Sigmoid colon (tissue), 6 donors: ENCODE measurements at regions not wholly inside any gene's neighbourhood (a gene's known extent, or its start where the extent isn't known, plus 50 kb on each side); places are given as distances from the start of the nearest gene placed in this dataset.

Experiments
- DNase-seq: peaks from one replicate; pipeline ENCODE4 v3.0.0-alpha.2; 2019
- H3K27ac ChIP-seq, 4 donors: fragments of 200-600 bp; sonication (generic); one replicate each; pipeline ENCODE4 v1.5.1; 2016 to 2019; ENCODE audit warnings: mild to moderate bottlenecking in 1 of 4
- H3K27me3 ChIP-seq, 3 donors: fragments of 200-600 bp; sonication (generic); one replicate each; pipeline ENCODE4 v1.5.1; 2019; ENCODE audit warnings: mild to moderate bottlenecking in 1 of 3
- H3K36me3 ChIP-seq, 4 donors: fragments of 200-600 bp; sonication (generic); one replicate each; pipeline ENCODE4 v1.5.1; 2016 to 2019
- H3K4me1 ChIP-seq, 4 donors: fragments of 200-600 bp; sonication (generic); one replicate each; pipeline ENCODE4 v1.5.1; 2017 to 2019
- H3K4me3 ChIP-seq, 4 donors: fragments of 200-600 bp; sonication (generic); one replicate each; pipeline ENCODE4 v1.5.1; 2017 to 2019; ENCODE audit warnings: mild to moderate bottlenecking in 2 of 4, moderate library complexity in 1 of 4
- H3K9me3 ChIP-seq, 4 donors: fragments of 200-600 bp in 3 of 4; sonication (generic) in 3 of 4; one replicate each; pipeline versions ENCODE4 v1.5.1 to v1.6.1; 2013 to 2019
- CTCF ChIP-seq, 4 experiments: fragments of 450-650 bp in 3 of 4; fragments of 200-600 bp in 1 of 4; IDR thresholded peaks; one replicate each; pipeline ENCODE4 v1.5.1; 2016 to 2019; ENCODE audit warnings: antibody characterized with exemption in 4 of 4, mild to moderate bottlenecking in 3 of 4, moderate library complexity in 2 of 4
- EP300 ChIP-seq, 4 donors: sonication (generic); formaldehyde crosslinking; IDR thresholded peaks; one replicate each; pipeline ENCODE4 v1.6.1; 2017; ENCODE audit warnings: antibody characterized with exemption in 4 of 4
- POLR2A ChIP-seq, 2 donors: fragments of 450-650 bp; IDR thresholded peaks; one replicate each; pipeline ENCODE4 v1.6.1; 2016; ENCODE audit warnings: antibody characterized with exemption in 2 of 2, mild to moderate bottlenecking in 2 of 2, moderate library complexity in 2 of 2
- POLR2AphosphoS5 ChIP-seq, 4 donors: sonication (generic); formaldehyde crosslinking; IDR thresholded peaks; one replicate each; pipeline ENCODE4 v1.6.1; 2017; ENCODE audit warnings: antibody characterized with exemption in 4 of 4
- WGBS, 2 donors: extraction: QIAGEN DNeasy Blood & Tissue Kit; methylation state at CpG; one replicate each; pipeline ENCODE4 v1.1.7; 2013; 5-methylcytosine and 5-hydroxymethylcytosine counted together
- intact Hi-C: fragments of 100-400 bp; cut with DNase I; formaldehyde crosslinking; loops from one replicate; pipeline ENCODE4 v1.15.1; 2023
- donor health status: healthy with polysubstance abuse.
- donor health status: healthy.

- H3K27me3 ChIP-seq = no peaks in the 10 kb centered on the region
- H3K27ac ChIP-seq = no peak overlapping the region
- intact Hi-C loops = no loop called here
- H3K9me3 ChIP-seq = no peaks in the 10 kb centered on the region
- 69 to 72% methylated on average over 3 of the region's 3 CpGs for WGBS, 2 donors
- no peak for TF ChIP-seq POLR2AphosphoS5 (IDR thresholded peaks at IDR 0.05)
- no peak for DNase-seq
- H3K36me3 ChIP-seq = no peaks in the 10 kb centered on the region
- no peak overlapping the region for H3K4me3 ChIP-seq
- H3K4me1 ChIP-seq = no peaks in the 10 kb centered on the region
These were observed 165.5 kb downstream of the DKK1 start for GRCh38 chr10:52479567-52479966.

GRCh38 chr10:52481986-52482555 is 168.0 kb downstream of the DKK1 start:
- TF ChIP-seq CTCF (IDR thresholded peaks at IDR 0.05) (no peak), POLR2A (IDR thresholded peaks at IDR 0.05) (no peak), POLR2AphosphoS5 (IDR thresholded peaks at IDR 0.05) (no peak), EP300 (IDR thresholded peaks at IDR 0.05) (no peak)
- H3K4me1 ChIP-seq = no peaks in the 10 kb centered on the region
- no peak for DNase-seq
- no peak overlapping the region for H3K4me3 ChIP-seq
- H3K36me3 ChIP-seq = no peaks in the 10 kb centered on the region
- WGBS, 2 donors = 89 to 90% methylated on average over 7 of the region's 7 CpGs
- intact Hi-C loops = no loop called here
- H3K9me3 ChIP-seq = no peaks in the 10 kb centered on the region
- H3K27ac ChIP-seq = no peak overlapping the region
- H3K27me3 ChIP-seq = no peaks in the 10 kb centered on the region

- 72 to 80% methylated on average over 3 of the region's 3 CpGs for WGBS, 2 donors
- no peaks in the 10 kb centered on the region for H3K36me3 ChIP-seq
- no peaks in the 10 kb centered on the region for H3K4me1 ChIP-seq
- no peak for TF ChIP-seq CTCF (IDR thresholded peaks at IDR 0.05)
- TF ChIP-seq EP300 (IDR thresholded peaks at IDR 0.05) = no peak
- no peak for TF ChIP-seq POLR2AphosphoS5 (IDR thresholded peaks at IDR 0.05)
- TF ChIP-seq POLR2A (IDR thresholded peaks at IDR 0.05) = no peak
- no peak overlapping the region for H3K27ac ChIP-seq
- no peaks in the 10 kb centered on the region for H3K27me3 ChIP-seq
- intact Hi-C loops = no loop called here
- no peak overlapping the region for H3K4me3 ChIP-seq
- DNase-seq = no peak
- H3K9me3 ChIP-seq = no peaks in the 10 kb centered on the region
These were observed 169.5 kb downstream of the DKK1 start for GRCh38 chr10:52483587-52483986.

GRCh38 chr10:52484206-52485065 is 170.4 kb downstream of the DKK1 start:
- Histone ChIP-seq H3K27me3 (no peaks in the 10 kb centered on the region), H3K4me3 (no peak overlapping the region), H3K36me3 (no peaks in the 10 kb centered on the region), H3K27ac (no peak overlapping the region), H3K4me1 (no peaks in the 10 kb centered on the region), H3K9me3 (no peaks in the 10 kb centered on the region)
- intact Hi-C loops = loop anchor here (5.0 kb wide), 2 partner anchors 177 to 1482 kb away; no protein-coding TSS in a partner anchor
- DNase-seq = no peak
- WGBS, 2 donors = 71 to 86% methylated on average over 3 of the region's 3 CpGs
- TF ChIP-seq EP300 (IDR thresholded peaks at IDR 0.05) (no peak), CTCF (IDR thresholded peaks at IDR 0.05) (no peak), POLR2A (IDR thresholded peaks at IDR 0.05) (no peak), POLR2AphosphoS5 (IDR thresholded peaks at IDR 0.05) (no peak)

- Histone ChIP-seq H3K27ac (no peak overlapping the region), H3K27me3 (no peaks in the 10 kb centered on the region), H3K4me3 (no peak overlapping the region), H3K4me1 (no peaks in the 10 kb centered on the region), H3K9me3 (no peaks in the 10 kb centered on the region), H3K36me3 (no peaks in the 10 kb centered on the region)
- no peak for DNase-seq
- WGBS, 2 donors = 68 to 75% methylated on average over 1 of the region's 1 CpG
- no peak for TF ChIP-seq CTCF (IDR thresholded peaks at IDR 0.05)
- TF ChIP-seq POLR2A (IDR thresholded peaks at IDR 0.05) = no peak
- TF ChIP-seq EP300 (IDR thresholded peaks at IDR 0.05) = no peak
- TF ChIP-seq POLR2AphosphoS5 (IDR thresholded peaks at IDR 0.05) = no peak
- intact Hi-C loops = loop anchor here (5.0 kb wide), 2 partner anchors 178 to 1483 kb away; no protein-coding TSS in a partner anchor
These were observed 171.4 kb downstream of the DKK1 start for GRCh38 chr10:52485462-52485861.
